H1 (cell line): ENCODE measurements at regions not wholly inside any gene's neighbourhood (a gene's known extent, or its start where the extent isn't known, plus 50 kb on each side); places are given as distances from the start of the nearest gene placed in this dataset.

ENCODE experiments used
- TF ChIP-seq, protein P1 (sequence below), 3 experiments: IDR thresholded peaks; 1 replicate in 2 of 3; 2 replicates in 1 of 3; pipeline versions ENCODE4 v1.5.1 to v1.6.1; 2011; ENCODE audit warnings: low read length in 3 of 3, mild to moderate bottlenecking in 3 of 3, inconsistent platforms in 2 of 3, low read depth in 1 of 3, moderate library complexity in 1 of 3; ENCODE audit not compliant: insufficient read depth in 1 of 3; ENCODE audit errors: control extremely low read depth in 1 of 3
- TF ChIP-seq, protein P2 (sequence below): IDR thresholded peaks from 2 replicates; pipeline ENCODE4 v1.6.1; 2012; ENCODE audit warnings: inconsistent platforms
- TF ChIP-seq, protein P3 (sequence below): IDR thresholded peaks from 2 replicates; pipeline ENCODE4 v1.6.1; 2011; ENCODE audit warnings: low read depth, mild to moderate bottlenecking, low read length; ENCODE audit not compliant: insufficient read depth
- TF ChIP-seq, protein P4 (sequence below): IDR thresholded peaks from 2 replicates; pipeline ENCODE4 v1.6.1; 2011; ENCODE audit warnings: low read length, improper control_type of control experiment

DNA sequence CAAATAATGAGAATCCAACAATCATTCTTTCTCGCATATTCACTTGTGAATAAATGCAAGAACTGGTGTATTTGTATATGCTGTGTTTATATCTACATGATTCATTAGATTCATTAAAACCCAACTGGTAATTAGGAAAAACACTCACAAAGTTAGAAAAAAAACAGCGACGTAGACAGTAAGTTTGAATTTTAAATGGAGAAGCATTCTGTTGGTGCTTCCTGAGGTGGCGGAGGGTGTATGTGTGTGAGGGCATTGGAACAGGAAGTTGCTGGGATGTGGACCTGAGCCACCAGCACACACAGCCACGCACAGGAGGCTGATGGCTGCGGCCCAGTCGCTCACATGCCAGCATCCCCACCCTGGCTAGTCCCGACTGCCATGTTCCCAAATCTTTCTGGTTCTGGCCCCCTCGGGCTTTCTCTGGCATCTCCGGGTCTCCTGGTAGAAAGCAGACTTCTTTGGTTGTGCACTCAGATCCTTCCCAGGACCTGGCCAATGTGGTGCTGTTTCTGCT lies 121.6 kb upstream of the IRF2BP2 start:
- TF ChIP-seq, protein P1, sequence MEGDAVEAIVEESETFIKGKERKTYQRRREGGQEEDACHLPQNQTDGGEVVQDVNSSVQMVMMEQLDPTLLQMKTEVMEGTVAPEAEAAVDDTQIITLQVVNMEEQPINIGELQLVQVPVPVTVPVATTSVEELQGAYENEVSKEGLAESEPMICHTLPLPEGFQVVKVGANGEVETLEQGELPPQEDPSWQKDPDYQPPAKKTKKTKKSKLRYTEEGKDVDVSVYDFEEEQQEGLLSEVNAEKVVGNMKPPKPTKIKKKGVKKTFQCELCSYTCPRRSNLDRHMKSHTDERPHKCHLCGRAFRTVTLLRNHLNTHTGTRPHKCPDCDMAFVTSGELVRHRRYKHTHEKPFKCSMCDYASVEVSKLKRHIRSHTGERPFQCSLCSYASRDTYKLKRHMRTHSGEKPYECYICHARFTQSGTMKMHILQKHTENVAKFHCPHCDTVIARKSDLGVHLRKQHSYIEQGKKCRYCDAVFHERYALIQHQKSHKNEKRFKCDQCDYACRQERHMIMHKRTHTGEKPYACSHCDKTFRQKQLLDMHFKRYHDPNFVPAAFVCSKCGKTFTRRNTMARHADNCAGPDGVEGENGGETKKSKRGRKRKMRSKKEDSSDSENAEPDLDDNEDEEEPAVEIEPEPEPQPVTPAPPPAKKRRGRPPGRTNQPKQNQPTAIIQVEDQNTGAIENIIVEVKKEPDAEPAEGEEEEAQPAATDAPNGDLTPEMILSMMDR (IDR thresholded peaks at IDR 0.05; ENCODE audit: control extremely low read depth in 1 of 3, insufficient read depth in 1 of 3, low read depth in 1 of 3, low read length in 3 of 3): no peak
- TF ChIP-seq, protein P2, sequence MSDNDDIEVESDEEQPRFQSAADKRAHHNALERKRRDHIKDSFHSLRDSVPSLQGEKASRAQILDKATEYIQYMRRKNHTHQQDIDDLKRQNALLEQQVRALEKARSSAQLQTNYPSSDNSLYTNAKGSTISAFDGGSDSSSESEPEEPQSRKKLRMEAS: no peak
- TF ChIP-seq, protein P3, sequence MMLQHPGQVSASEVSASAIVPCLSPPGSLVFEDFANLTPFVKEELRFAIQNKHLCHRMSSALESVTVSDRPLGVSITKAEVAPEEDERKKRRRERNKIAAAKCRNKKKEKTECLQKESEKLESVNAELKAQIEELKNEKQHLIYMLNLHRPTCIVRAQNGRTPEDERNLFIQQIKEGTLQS: no peak
- TF ChIP-seq, protein P4, sequence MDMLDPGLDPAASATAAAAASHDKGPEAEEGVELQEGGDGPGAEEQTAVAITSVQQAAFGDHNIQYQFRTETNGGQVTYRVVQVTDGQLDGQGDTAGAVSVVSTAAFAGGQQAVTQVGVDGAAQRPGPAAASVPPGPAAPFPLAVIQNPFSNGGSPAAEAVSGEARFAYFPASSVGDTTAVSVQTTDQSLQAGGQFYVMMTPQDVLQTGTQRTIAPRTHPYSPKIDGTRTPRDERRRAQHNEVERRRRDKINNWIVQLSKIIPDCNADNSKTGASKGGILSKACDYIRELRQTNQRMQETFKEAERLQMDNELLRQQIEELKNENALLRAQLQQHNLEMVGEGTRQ: no peak
